Lower lobe of right lung (tissue), 2 donors: ENCODE measurements at regions not wholly inside any gene's neighbourhood (a gene's known extent, or its start where the extent isn't known, plus 50 kb on each side); places are given as distances from the start of the nearest gene placed in this dataset.
"Not testable (repeated sequence)": the region's sequence is repeated elsewhere in the genome, so short reads cannot be mapped to it uniquely, and the experiment has no call there.

Experiments
- ATAC-seq, 2 donors: fragments of 200-7000 bp; cut with Tn5 transposase; one replicate each; pipeline ENCODE4 v1.9.1; 2020 to 2022; ENCODE audit warnings: mild to moderate bottlenecking in 2 of 2, moderate library complexity in 2 of 2
- DNase-seq: peaks from one replicate; pipeline ENCODE4 v3.0.0-alpha.2; 2020
- H3K27ac ChIP-seq: fragments of 200-600 bp; one replicate; pipeline ENCODE4 v1.8.0; 2022
- H3K27me3 ChIP-seq: fragments of 200-600 bp; one replicate; pipeline ENCODE4 v1.8.0; 2022; ENCODE audit warnings: low read depth
- H3K36me3 ChIP-seq: fragments of 200-600 bp; one replicate; pipeline ENCODE4 v1.8.0; 2022; ENCODE audit warnings: mild to moderate bottlenecking
- H3K4me1 ChIP-seq: fragments of 200-600 bp; one replicate; pipeline ENCODE4 v1.8.0; 2022
- H3K4me3 ChIP-seq: fragments of 200-600 bp; one replicate; pipeline ENCODE4 v1.8.0; 2022; ENCODE audit warnings: mild to moderate bottlenecking
- H3K9me3 ChIP-seq: fragments of 200-600 bp; one replicate; pipeline ENCODE4 v1.8.0; 2022
- CTCF ChIP-seq: fragments of 200-600 bp; IDR thresholded peaks from one replicate; pipeline ENCODE4 v1.8.0; 2022; ENCODE audit warnings: antibody characterized with exemption, mild to moderate bottlenecking
- intact Hi-C: fragments of 100-400 bp; cut with DNase I; formaldehyde crosslinking; loops from one replicate; pipeline ENCODE4 v1.11.0; 2022
- donor health status: DM: no; HTN: yes; CAD: no; lungs with severe emphysema.

DNA sequence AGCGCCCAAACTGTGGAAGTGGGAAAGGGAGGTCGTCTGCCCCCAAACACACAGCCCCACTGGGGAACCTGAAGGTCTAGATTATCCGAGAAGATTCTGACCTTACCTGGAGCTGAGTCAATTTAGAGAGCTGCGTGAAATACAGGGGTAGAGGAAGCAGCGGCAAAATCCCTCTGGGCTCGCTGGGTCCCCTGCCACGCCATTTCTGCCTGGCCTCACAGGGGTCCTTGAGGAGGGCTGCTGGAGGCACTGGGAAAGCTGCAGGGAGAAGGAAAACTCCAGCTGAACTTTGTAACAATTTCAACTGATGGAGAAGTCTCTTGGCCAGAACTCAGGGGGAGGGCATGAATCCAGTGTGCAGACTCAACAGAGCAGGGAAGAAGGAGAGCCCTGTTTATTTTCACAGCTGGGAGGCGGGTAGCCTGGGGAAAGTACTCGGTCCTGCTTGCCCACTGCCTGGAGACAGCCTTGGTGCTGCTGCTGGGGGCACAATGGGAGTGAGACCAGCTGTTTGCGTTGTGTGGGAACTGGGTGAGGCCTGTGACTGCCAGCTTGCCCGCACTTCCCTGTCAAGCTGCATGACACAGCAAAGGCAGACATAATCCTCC, 93.2 kb upstream of the MAPK10 start:
- Histone ChIP-seq H3K27me3 (no peaks in the 10 kb centered on the region), H3K4me1 (no peaks in the 10 kb centered on the region), H3K9me3 (no peaks in the 10 kb centered on the region), H3K4me3 (peak overlapping the region; percentile 30), H3K27ac (peak overlapping the region; percentile 18), H3K36me3 (no peaks in the 10 kb centered on the region)
- no peak for DNase-seq
- intact Hi-C loops, result no loop called here
- ATAC-seq, result peak in 1 of 2 donors; percentile 23
- TF ChIP-seq CTCF, result no peak

- H3K9me3 ChIP-seq, H3K27me3 ChIP-seq, H3K4me1 ChIP-seq, ATAC-seq, DNase-seq, H3K27ac ChIP-seq, intact Hi-C loops, H3K4me3 ChIP-seq, H3K36me3 ChIP-seq: not testable (repeated sequence)
These were observed 93.8 kb upstream of the MAPK10 start for GRCh38 chr4:86453611-86454072.

- no peaks in the 10 kb centered on the region for H3K36me3 ChIP-seq
- intact Hi-C loops, result no loop called here
- no peaks in the 10 kb centered on the region for H3K4me1 ChIP-seq
- TF ChIP-seq CTCF, result no peak
- no peak for DNase-seq
- no peak for ATAC-seq
- H3K27me3 ChIP-seq, result no peaks in the 10 kb centered on the region
- no peaks in the 10 kb centered on the region for H3K9me3 ChIP-seq
- no peak overlapping the region for H3K4me3 ChIP-seq
- H3K27ac ChIP-seq, result no peak overlapping the region
These were observed 102.0 kb upstream of the MAPK10 start for GRCh38 chr4:86461849-86462248.

- intact Hi-C loops, result no loop called here
- no peak for DNase-seq
- H3K27ac ChIP-seq, result no peak overlapping the region
- TF ChIP-seq CTCF, result no peak
- no peaks in the 10 kb centered on the region for H3K27me3 ChIP-seq
- no peaks in the 10 kb centered on the region for H3K4me1 ChIP-seq
- H3K36me3 ChIP-seq, result no peaks in the 10 kb centered on the region
- no peaks in the 10 kb centered on the region for H3K9me3 ChIP-seq
- no peak for ATAC-seq
- H3K4me3 ChIP-seq, result no peak overlapping the region
These were observed 112.6 kb upstream of the MAPK10 start for GRCh38 chr4:86472377-86473019.

GRCh38 chr4:86478151-86478550, 116.0 kb upstream of the PTPN13 start:
- DNase-seq, H3K27me3 ChIP-seq, H3K4me1 ChIP-seq, H3K36me3 ChIP-seq, H3K4me3 ChIP-seq, H3K27ac ChIP-seq, intact Hi-C loops, H3K9me3 ChIP-seq, ATAC-seq: not testable (repeated sequence)

DNA sequence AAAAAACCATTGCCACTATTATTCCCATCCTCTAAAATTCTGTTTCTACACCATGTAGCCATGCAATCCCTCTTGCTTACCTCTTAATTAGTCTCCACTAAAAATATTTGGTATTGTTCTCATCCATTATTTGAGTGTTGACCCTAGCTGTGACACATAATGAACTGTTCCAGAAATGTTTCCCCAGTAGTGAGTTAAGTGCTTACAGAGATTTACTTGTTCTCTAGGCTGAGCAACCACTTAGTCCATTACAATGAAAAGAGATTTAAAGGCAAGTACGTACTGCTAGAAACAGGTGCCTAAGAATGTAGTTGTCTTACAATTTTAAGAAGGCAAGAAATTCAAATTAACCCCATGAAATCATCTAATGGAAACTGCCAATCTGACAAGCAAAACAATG, 112.7 kb upstream of the PTPN13 start:
- intact Hi-C loops, result no loop called here
- Histone ChIP-seq H3K27me3 (no peaks in the 10 kb centered on the region), H3K9me3 (no peaks in the 10 kb centered on the region), H3K4me1 (no peaks in the 10 kb centered on the region), H3K4me3 (no peak overlapping the region), H3K27ac (no peak overlapping the region), H3K36me3 (no peaks in the 10 kb centered on the region)
- no peak for TF ChIP-seq CTCF
- no peak for DNase-seq
- ATAC-seq, result peak; percentile 59 to 77
